Astrocyte (in vitro differentiated cells and primary cell): ENCODE measurements at regions not wholly inside any gene's neighbourhood (a gene's known extent, or its start where the extent isn't known, plus 50 kb on each side); places are given as distances from the start of the nearest gene placed in this dataset.

Experiments
- DNase-seq: peaks from one replicate; pipeline ENCODE4 v3.0.0-alpha.2; 2010; ENCODE audit warnings: low read depth
- FAIRE-seq: peaks from 2 replicates; lab custom pipeline; 2011; peaks lifted over from hg19 to GRCh38; lab: Jason Lieb, UNC
- H2AFZ ChIP-seq: 2 replicates; pipeline ENCODE4 v1.6.0; 2012; ENCODE audit warnings: low read depth, low read length, inconsistent platforms
- H3K27ac ChIP-seq: 2 replicates; pipeline ENCODE4 v1.5.1; 2011; ENCODE audit warnings: low read depth, low read length, inconsistent platforms
- H3K27me3 ChIP-seq: 2 replicates; pipeline ENCODE4 v1.6.0; 2011; ENCODE audit warnings: low read length, inconsistent platforms; ENCODE audit not compliant: insufficient read depth
- H3K36me3 ChIP-seq: 2 replicates; pipeline ENCODE4 v1.5.1; 2011; ENCODE audit warnings: low read length, inconsistent platforms; ENCODE audit not compliant: insufficient read depth
- H3K4me1 ChIP-seq: 2 replicates; pipeline ENCODE4 v1.5.1; 2011; ENCODE audit warnings: low read length, inconsistent platforms; ENCODE audit not compliant: insufficient read depth
- H3K4me2 ChIP-seq: 2 replicates; pipeline ENCODE4 v1.6.0; 2012; ENCODE audit warnings: low read length, inconsistent platforms
- H3K4me3 ChIP-seq: 2 replicates; pipeline ENCODE4 v1.5.1; 2011; ENCODE audit warnings: low read depth, mild to moderate bottlenecking, low read length, inconsistent platforms; ENCODE audit not compliant: insufficient read depth
- H3K79me2 ChIP-seq: 2 replicates; pipeline ENCODE4 v1.6.0; 2012; ENCODE audit warnings: mild to moderate bottlenecking, low read length, inconsistent platforms; ENCODE audit not compliant: insufficient read depth
- H3K9ac ChIP-seq: 2 replicates; pipeline ENCODE4 v1.6.0; 2012; ENCODE audit warnings: mild to moderate bottlenecking, low read length, inconsistent platforms
- H3K9me3 ChIP-seq: 2 replicates; pipeline ENCODE4 v1.5.1; 2012; ENCODE audit warnings: low read depth, mild to moderate bottlenecking, low read length, inconsistent platforms; ENCODE audit not compliant: insufficient read depth
- H4K20me1 ChIP-seq: 2 replicates; pipeline ENCODE4 v1.6.0; 2012; ENCODE audit warnings: low read length, inconsistent platforms; ENCODE audit not compliant: insufficient read depth
- H3K27ac Mint-ChIP-seq: one replicate; pipeline ENCODE4 v1.8.0; 2021; ENCODE audit warnings: mild to moderate bottlenecking, mixed read lengths; ENCODE audit not compliant: unreplicated experiment
- H3K27me3 Mint-ChIP-seq: one replicate; pipeline ENCODE4 v1.8.0; 2021; ENCODE audit warnings: low read depth, mixed read lengths; ENCODE audit not compliant: unreplicated experiment
- H3K36me3 Mint-ChIP-seq: one replicate; pipeline ENCODE4 v1.8.0; 2021; ENCODE audit warnings: low read depth, mixed read lengths; ENCODE audit not compliant: unreplicated experiment
- H3K4me1 Mint-ChIP-seq: one replicate; pipeline ENCODE4 v1.8.0; 2021; ENCODE audit warnings: low read depth, mixed read lengths; ENCODE audit not compliant: unreplicated experiment
- H3K4me3 Mint-ChIP-seq: one replicate; pipeline ENCODE4 v1.8.0; 2021; ENCODE audit warnings: mild to moderate bottlenecking, moderate library complexity, mixed read lengths; ENCODE audit not compliant: unreplicated experiment
- H3K9me3 Mint-ChIP-seq: one replicate; pipeline ENCODE4 v1.8.0; 2021; ENCODE audit warnings: mild to moderate bottlenecking, mixed read lengths; ENCODE audit not compliant: unreplicated experiment
- EZH2 ChIP-seq: IDR thresholded peaks from 2 replicates; pipeline ENCODE4 v1.6.1; 2012; ENCODE audit warnings: mild to moderate bottlenecking, low read length, inconsistent platforms; ENCODE audit not compliant: insufficient read depth
- TF ChIP-seq, protein P1 (sequence below): IDR thresholded peaks from 2 replicates; pipeline ENCODE4 v1.5.1; 2011; ENCODE audit warnings: low read depth, mild to moderate bottlenecking, inconsistent platforms, low read length, moderate library complexity; ENCODE audit not compliant: insufficient read depth

DNA sequence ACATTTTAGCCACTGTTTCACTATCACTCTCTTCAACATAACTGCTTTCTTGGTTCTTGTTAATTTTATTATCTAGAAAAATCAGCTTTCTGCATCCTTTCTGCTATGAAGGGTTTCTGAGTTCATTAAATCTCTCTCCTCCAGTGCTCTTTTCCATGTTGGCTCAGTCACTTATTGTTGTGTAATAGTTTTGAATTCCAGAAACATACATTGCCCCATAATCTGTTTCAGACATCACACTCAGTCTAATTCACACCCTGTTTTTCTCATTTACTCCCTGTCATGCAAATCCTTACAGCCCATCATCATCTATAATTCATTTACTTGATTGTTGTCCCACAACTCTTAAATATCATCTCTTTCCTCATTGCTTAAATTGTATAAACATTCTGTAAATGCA lies 176.1 kb upstream of the CDH12 start:
- H3K27ac ChIP-seq = no peak overlapping the region
- H2AFZ ChIP-seq = no peak overlapping the region
- no peaks in the 10 kb centered on the region for H3K27me3 Mint-ChIP-seq
- no peak overlapping the region for H3K4me3 Mint-ChIP-seq
- no peak overlapping the region for H3K27ac Mint-ChIP-seq
- H3K79me2 ChIP-seq = no peaks in the 10 kb centered on the region
- DNase-seq (no peak), FAIRE-seq (no peak)
- H3K4me1 Mint-ChIP-seq = no peaks in the 10 kb centered on the region
- H3K9me3 Mint-ChIP-seq = no peaks in the 10 kb centered on the region
- no peak for TF ChIP-seq EZH2
- TF ChIP-seq, protein P1, sequence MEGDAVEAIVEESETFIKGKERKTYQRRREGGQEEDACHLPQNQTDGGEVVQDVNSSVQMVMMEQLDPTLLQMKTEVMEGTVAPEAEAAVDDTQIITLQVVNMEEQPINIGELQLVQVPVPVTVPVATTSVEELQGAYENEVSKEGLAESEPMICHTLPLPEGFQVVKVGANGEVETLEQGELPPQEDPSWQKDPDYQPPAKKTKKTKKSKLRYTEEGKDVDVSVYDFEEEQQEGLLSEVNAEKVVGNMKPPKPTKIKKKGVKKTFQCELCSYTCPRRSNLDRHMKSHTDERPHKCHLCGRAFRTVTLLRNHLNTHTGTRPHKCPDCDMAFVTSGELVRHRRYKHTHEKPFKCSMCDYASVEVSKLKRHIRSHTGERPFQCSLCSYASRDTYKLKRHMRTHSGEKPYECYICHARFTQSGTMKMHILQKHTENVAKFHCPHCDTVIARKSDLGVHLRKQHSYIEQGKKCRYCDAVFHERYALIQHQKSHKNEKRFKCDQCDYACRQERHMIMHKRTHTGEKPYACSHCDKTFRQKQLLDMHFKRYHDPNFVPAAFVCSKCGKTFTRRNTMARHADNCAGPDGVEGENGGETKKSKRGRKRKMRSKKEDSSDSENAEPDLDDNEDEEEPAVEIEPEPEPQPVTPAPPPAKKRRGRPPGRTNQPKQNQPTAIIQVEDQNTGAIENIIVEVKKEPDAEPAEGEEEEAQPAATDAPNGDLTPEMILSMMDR = no peak
- H3K9ac ChIP-seq = no peak overlapping the region
- no peak overlapping the region for H3K4me2 ChIP-seq
- no peaks in the 10 kb centered on the region for H3K4me1 ChIP-seq
- no peaks in the 10 kb centered on the region for H3K36me3 Mint-ChIP-seq
- H3K9me3 ChIP-seq = no peaks in the 10 kb centered on the region
- no peak overlapping the region for H3K4me3 ChIP-seq
- H4K20me1 ChIP-seq = no peaks in the 10 kb centered on the region
- H3K36me3 ChIP-seq = no peaks in the 10 kb centered on the region
- no peaks in the 10 kb centered on the region for H3K27me3 ChIP-seq

DNA sequence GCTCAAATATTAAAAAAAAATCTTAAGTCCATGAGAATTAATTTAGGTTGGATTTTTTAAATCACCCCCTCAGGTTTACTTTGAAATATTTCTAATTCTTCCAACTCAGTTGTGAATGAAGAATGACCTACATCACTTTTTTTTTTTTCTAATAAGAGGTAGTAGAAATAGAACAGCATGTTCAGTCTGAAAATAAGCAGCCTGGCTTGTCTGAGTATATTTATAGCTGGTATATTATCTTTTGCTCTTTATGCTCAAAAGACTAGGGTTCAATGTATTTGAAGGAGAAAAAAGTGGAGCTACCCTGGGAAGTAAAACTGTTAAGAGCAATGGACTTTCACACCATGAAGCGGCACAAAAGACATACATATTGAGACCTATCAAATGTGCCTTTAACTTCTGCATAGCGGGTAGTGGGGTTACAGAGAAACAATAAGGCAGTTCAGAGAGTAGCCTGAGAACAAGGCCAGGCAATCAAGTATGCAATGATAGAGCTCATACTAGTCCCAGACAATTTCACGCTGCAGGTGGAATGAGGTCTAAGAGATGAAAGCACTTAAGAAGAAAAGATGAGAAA lies 175.4 kb upstream of the CDH12 start:
- H3K4me1 Mint-ChIP-seq = no peaks in the 10 kb centered on the region
- Histone ChIP-seq H2AFZ (no peak overlapping the region), H3K79me2 (no peaks in the 10 kb centered on the region), H3K4me2 (no peak overlapping the region), H3K36me3 (no peaks in the 10 kb centered on the region), H3K9ac (no peak overlapping the region), H4K20me1 (no peaks in the 10 kb centered on the region), H3K4me1 (no peaks in the 10 kb centered on the region), H3K27ac (no peak overlapping the region), H3K9me3 (no peaks in the 10 kb centered on the region), H3K27me3 (no peaks in the 10 kb centered on the region), H3K4me3 (no peak overlapping the region)
- no peak for TF ChIP-seq EZH2
- TF ChIP-seq, protein P1 = no peak
- no peaks in the 10 kb centered on the region for H3K27me3 Mint-ChIP-seq
- no peaks in the 10 kb centered on the region for H3K9me3 Mint-ChIP-seq
- DNase-seq (no peak), FAIRE-seq (no peak)
- no peak overlapping the region for H3K27ac Mint-ChIP-seq
- no peak overlapping the region for H3K4me3 Mint-ChIP-seq
- H3K36me3 Mint-ChIP-seq = no peaks in the 10 kb centered on the region

DNA sequence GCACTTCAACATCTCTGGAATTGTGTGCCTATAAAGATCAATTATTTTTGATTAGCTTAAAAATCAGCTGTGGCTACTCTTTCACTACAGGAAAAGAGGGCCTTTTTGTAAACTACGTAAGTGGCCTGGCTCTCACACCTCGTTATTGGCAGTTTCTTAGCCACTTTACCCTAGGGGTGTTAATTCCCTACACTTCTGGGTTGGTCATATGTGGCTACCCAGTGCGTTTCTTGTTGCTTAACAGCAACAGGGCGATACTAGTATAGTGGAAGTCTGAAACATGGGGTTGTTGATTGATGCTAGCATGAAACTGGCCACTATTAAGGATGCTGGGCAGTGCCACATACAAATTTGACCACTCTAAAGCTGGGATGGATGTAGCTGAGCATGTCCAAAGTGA lies 174.7 kb upstream of the CDH12 start:
- Histone ChIP-seq H3K9me3 (no peaks in the 10 kb centered on the region), H2AFZ (no peak overlapping the region), H3K27me3 (no peaks in the 10 kb centered on the region), H3K4me3 (no peak overlapping the region), H3K9ac (no peak overlapping the region), H3K79me2 (no peaks in the 10 kb centered on the region), H3K36me3 (no peaks in the 10 kb centered on the region), H3K4me1 (no peaks in the 10 kb centered on the region), H3K27ac (no peak overlapping the region), H3K4me2 (no peak overlapping the region), H4K20me1 (no peaks in the 10 kb centered on the region)
- H3K36me3 Mint-ChIP-seq = no peaks in the 10 kb centered on the region
- no peaks in the 10 kb centered on the region for H3K9me3 Mint-ChIP-seq
- no peak overlapping the region for H3K27ac Mint-ChIP-seq
- DNase-seq (no peak), FAIRE-seq (no peak)
- TF ChIP-seq, protein P1 = no peak
- no peak for TF ChIP-seq EZH2
- no peaks in the 10 kb centered on the region for H3K27me3 Mint-ChIP-seq
- no peak overlapping the region for H3K4me3 Mint-ChIP-seq
- H3K4me1 Mint-ChIP-seq = no peaks in the 10 kb centered on the region
